Epithelial cell of proximal tubule (primary cell): ENCODE measurements at regions not wholly inside any gene's neighbourhood (a gene's known extent, or its start where the extent isn't known, plus 50 kb on each side); places are given as distances from the start of the nearest gene placed in this dataset.

Experiments used
- DNase-seq: peaks from one replicate; pipeline ENCODE4 v3.0.0-alpha.2; 2011; ENCODE audit warnings: low read depth
- H3K4me3 ChIP-seq: 2 replicates; pipeline ENCODE4 v1.5.1; 2011; ENCODE audit warnings: low read depth, mild to moderate bottlenecking, low read length
- TF ChIP-seq, protein P1 (sequence below): conservative IDR thresholded peaks from 2 replicates; pipeline ENCODE4 v1.5.1; 2012; ENCODE audit warnings: low read depth, mild to moderate bottlenecking, low read length

GRCh38 chr6:93794166-93794565 is 374.8 kb upstream of the EPHA7 start:
- H3K4me3 ChIP-seq: no peak overlapping the region
- TF ChIP-seq, protein P1, sequence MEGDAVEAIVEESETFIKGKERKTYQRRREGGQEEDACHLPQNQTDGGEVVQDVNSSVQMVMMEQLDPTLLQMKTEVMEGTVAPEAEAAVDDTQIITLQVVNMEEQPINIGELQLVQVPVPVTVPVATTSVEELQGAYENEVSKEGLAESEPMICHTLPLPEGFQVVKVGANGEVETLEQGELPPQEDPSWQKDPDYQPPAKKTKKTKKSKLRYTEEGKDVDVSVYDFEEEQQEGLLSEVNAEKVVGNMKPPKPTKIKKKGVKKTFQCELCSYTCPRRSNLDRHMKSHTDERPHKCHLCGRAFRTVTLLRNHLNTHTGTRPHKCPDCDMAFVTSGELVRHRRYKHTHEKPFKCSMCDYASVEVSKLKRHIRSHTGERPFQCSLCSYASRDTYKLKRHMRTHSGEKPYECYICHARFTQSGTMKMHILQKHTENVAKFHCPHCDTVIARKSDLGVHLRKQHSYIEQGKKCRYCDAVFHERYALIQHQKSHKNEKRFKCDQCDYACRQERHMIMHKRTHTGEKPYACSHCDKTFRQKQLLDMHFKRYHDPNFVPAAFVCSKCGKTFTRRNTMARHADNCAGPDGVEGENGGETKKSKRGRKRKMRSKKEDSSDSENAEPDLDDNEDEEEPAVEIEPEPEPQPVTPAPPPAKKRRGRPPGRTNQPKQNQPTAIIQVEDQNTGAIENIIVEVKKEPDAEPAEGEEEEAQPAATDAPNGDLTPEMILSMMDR: no peak
- no peak for DNase-seq

- no peak for DNase-seq
- TF ChIP-seq, protein P1: no peak
- H3K4me3 ChIP-seq: no peak overlapping the region
These were observed 373.4 kb upstream of the EPHA7 start for GRCh38 chr6:93792746-93793145.

DNA sequence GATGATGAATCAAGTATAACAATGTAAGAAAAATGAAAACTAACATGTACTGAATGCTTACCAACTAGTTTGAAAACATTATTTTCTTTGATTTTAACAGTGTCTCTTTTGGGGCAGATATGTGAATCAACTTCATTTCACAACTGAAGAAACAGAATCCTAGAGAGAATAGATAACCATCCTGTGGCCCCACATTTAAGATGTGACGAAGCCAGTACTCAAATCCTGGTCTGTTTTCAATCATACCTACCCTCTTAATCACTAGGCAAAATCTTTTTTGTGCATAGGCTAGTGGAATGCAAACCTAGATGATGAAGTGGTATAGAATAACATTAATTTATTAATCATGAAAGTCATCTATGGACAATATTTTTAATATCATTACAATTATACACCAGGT is 371.6 kb upstream of the EPHA7 start:
- TF ChIP-seq, protein P1: no peak
- H3K4me3 ChIP-seq: no peak overlapping the region
- no peak for DNase-seq

GRCh38 chr6:93789532-93789931 is 370.2 kb upstream of the EPHA7 start:
- no peak overlapping the region for H3K4me3 ChIP-seq
- no peak for DNase-seq

GRCh38 chr6:93787841-93788240 is 368.5 kb upstream of the EPHA7 start:
- no peak overlapping the region for H3K4me3 ChIP-seq
- peak; percentile 61 for DNase-seq
- TF ChIP-seq, protein P1: no peak

More at GRCh38 chr6:93789532-93789931, 370.2 kb upstream of the EPHA7 start:
- TF ChIP-seq, protein P1: no peak

DNA sequence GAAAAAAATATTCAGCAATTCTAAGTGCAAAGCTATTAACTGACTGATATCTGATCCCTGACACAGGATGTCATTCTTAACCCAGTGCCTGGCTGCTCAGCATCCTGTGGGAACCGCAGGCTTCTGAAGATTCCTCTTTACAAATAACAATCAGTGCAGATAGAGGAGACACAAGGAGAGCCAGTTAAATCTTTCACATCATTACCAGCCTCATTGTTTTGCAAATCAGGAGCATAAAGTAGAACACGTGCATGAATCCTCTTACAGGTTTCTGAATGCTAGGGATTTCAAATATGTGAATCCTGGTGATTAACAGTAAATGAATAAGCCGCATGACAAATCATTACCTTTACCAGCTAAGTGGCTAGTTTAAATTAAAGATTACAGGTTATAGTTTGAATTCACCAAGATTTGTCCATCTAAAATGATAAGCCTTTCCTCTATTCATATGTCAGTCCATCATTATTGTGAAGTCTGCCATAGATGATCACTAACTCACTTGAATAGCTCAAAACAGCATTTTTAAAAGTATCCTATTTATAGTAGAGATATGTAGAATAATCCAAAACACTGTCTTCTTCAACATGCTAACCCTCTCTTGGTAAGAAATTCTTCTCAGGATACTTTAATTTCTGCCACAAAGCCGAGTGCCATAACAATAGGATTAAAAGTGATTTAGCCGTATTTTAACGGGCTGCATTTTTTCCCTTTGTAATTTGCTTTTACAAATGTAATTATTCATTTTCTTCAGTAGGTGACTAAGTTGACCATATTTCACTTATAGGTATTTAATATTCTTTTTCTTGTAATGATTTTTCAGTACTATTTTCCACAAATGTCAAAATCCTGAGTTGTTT is 367.3 kb upstream of the EPHA7 start:
- peak; percentile 87 for DNase-seq
- TF ChIP-seq, protein P1: no peak
- no peak overlapping the region for H3K4me3 ChIP-seq

DNA sequence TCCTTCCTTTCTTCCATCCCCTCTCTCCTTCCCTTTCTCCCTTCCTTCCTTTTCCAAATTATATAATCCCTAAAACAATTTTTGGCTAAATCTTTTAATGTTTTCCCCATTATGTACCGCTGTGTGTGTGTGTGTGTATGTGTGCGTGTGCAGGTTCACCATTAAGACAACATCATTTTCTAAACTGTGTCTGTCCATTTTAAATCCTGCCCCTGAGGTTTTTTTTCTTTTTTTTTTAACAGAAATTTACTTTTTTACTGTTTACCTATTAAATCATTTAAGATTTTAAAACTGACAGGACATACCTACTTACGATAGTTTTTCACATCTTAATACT is 366.3 kb upstream of the EPHA7 start:
- TF ChIP-seq, protein P1: no peak
- peak overlapping the region; percentile 45 for H3K4me3 ChIP-seq
- DNase-seq: no peak
